ENCODE measurements at regions not wholly inside any gene's neighbourhood (a gene's known extent, or its start where the extent isn't known, plus 50 kb on each side); places are given as distances from the start of the nearest gene placed in this dataset.

GRCh38 chr1:212500351-212500750, 67.6 kb downstream of the NENF start:
- TF ChIP-seq CTCF (IDR thresholded peaks at IDR 0.05) (no peak), POLR2A (IDR thresholded peaks at IDR 0.05) (no peak), POLR2AphosphoS5 (IDR thresholded peaks at IDR 0.05) (no peak)
